Loucy (cell line): ENCODE measurements at regions not wholly inside any gene's neighbourhood (a gene's known extent, or its start where the extent isn't known, plus 50 kb on each side); places are given as distances from the start of the nearest gene placed in this dataset.

Experiments
- CTCF ChIP-seq: fragments of 200-600 bp; sonication (generic); conservative IDR thresholded peaks from 2 replicates; pipeline ENCODE4 v1.5.1; 2014; ENCODE audit warnings: mild to moderate bottlenecking, antibody characterized with exemption, low read length
- EZH2phosphoT487 ChIP-seq: fragments of 200-600 bp; IDR thresholded peaks from 2 replicates; pipeline ENCODE4 v1.6.1; 2018; ENCODE audit warnings: antibody characterized with exemption, mild to moderate bottlenecking, moderate library complexity, borderline replicate concordance

GRCh38 chr2:12402440-12403139, 314.1 kb upstream of the TRIB2 start:
- TF ChIP-seq CTCF: no peak
- no peak for TF ChIP-seq EZH2phosphoT487
